Panc1 (cell line): ENCODE measurements at regions not wholly inside any gene's neighbourhood (a gene's known extent, or its start where the extent isn't known, plus 50 kb on each side); places are given as distances from the start of the nearest gene placed in this dataset.

Experiments
- POLR2AphosphoS5 ChIP-seq: IDR thresholded peaks from 2 replicates; pipeline ENCODE4 v1.6.1; 2012; ENCODE audit warnings: mild to moderate bottlenecking, low read depth, low read length, moderate library complexity
- TF ChIP-seq, protein P1 (sequence below): fragments of 450-650 bp; IDR thresholded peaks from 2 replicates; pipeline ENCODE4 v1.5.1; 2017; ENCODE audit warnings: mild to moderate bottlenecking
- TF ChIP-seq, protein P2 (sequence below), 2 experiments: IDR thresholded peaks; 2 replicates each; pipeline ENCODE4 v1.6.1; 2011 to 2012; ENCODE audit warnings: low read depth in 2 of 2, control low read depth in 1 of 2, low read length in 1 of 2, mild to moderate bottlenecking in 1 of 2, moderate library complexity in 1 of 2; ENCODE audit not compliant: insufficient read depth in 1 of 2

DNA sequence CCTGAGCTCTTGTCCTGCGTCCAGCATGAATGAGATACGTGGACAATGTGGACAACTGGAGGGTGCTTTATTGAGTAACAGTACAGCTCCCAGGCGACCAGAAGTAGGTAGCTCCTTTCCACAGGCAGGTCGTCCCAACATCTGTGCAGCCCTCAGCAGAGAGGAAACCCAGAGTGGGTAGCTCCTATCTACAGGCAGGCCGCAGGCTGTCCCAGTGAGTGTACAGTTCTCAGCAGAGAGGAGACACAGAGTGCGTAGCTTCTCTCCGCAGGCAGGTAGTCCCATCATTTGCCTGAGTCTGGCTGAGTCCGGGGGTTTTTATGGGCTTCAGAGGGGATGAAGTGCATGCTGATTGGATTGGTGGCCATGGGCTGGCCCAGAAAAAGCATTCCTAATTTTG is 373.3 kb downstream of the CHSY3 start:
- TF ChIP-seq, protein P1, sequence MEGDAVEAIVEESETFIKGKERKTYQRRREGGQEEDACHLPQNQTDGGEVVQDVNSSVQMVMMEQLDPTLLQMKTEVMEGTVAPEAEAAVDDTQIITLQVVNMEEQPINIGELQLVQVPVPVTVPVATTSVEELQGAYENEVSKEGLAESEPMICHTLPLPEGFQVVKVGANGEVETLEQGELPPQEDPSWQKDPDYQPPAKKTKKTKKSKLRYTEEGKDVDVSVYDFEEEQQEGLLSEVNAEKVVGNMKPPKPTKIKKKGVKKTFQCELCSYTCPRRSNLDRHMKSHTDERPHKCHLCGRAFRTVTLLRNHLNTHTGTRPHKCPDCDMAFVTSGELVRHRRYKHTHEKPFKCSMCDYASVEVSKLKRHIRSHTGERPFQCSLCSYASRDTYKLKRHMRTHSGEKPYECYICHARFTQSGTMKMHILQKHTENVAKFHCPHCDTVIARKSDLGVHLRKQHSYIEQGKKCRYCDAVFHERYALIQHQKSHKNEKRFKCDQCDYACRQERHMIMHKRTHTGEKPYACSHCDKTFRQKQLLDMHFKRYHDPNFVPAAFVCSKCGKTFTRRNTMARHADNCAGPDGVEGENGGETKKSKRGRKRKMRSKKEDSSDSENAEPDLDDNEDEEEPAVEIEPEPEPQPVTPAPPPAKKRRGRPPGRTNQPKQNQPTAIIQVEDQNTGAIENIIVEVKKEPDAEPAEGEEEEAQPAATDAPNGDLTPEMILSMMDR: no peak
- TF ChIP-seq, protein P2, sequence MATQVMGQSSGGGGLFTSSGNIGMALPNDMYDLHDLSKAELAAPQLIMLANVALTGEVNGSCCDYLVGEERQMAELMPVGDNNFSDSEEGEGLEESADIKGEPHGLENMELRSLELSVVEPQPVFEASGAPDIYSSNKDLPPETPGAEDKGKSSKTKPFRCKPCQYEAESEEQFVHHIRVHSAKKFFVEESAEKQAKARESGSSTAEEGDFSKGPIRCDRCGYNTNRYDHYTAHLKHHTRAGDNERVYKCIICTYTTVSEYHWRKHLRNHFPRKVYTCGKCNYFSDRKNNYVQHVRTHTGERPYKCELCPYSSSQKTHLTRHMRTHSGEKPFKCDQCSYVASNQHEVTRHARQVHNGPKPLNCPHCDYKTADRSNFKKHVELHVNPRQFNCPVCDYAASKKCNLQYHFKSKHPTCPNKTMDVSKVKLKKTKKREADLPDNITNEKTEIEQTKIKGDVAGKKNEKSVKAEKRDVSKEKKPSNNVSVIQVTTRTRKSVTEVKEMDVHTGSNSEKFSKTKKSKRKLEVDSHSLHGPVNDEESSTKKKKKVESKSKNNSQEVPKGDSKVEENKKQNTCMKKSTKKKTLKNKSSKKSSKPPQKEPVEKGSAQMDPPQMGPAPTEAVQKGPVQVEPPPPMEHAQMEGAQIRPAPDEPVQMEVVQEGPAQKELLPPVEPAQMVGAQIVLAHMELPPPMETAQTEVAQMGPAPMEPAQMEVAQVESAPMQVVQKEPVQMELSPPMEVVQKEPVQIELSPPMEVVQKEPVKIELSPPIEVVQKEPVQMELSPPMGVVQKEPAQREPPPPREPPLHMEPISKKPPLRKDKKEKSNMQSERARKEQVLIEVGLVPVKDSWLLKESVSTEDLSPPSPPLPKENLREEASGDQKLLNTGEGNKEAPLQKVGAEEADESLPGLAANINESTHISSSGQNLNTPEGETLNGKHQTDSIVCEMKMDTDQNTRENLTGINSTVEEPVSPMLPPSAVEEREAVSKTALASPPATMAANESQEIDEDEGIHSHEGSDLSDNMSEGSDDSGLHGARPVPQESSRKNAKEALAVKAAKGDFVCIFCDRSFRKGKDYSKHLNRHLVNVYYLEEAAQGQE (IDR thresholded peaks at IDR 0.05; ENCODE audit: insufficient read depth in 1 of 2, low read depth in 2 of 2, low read length in 1 of 2): no peak
- TF ChIP-seq POLR2AphosphoS5: no peak
